UCSD-AML1 (cell line): ENCODE measurements at regions not wholly inside any gene's neighbourhood (a gene's known extent, or its start where the extent isn't known, plus 50 kb on each side); places are given as distances from the start of the nearest gene placed in this dataset.

Experiments used
- DNase-seq: peaks from one replicate; lab custom pipeline; 2025; ENCODE audit not compliant: unreplicated experiment; lab: John Stamatoyannopoulos, UW

GRCh38 chr5:33343676-33344327 lies 97.0 kb upstream of the TARS1 start:
- DNase-seq: no peak

- DNase-seq: no peak
These were observed 94.2 kb upstream of the TARS1 start for GRCh38 chr5:33346534-33346933.

- no peak for DNase-seq
These were observed 79.0 kb upstream of the TARS1 start for GRCh38 chr5:33361781-33362180.

- DNase-seq: peak; percentile 13
These were observed 77.8 kb upstream of the TARS1 start for GRCh38 chr5:33362915-33363314.

- no peak for DNase-seq
These were observed 77.2 kb upstream of the TARS1 start for GRCh38 chr5:33363537-33363936.

GRCh38 chr5:33364406-33364805 lies 76.4 kb upstream of the TARS1 start:
- DNase-seq: peak; percentile 12

- no peak for DNase-seq
These were observed 73.3 kb upstream of the TARS1 start for GRCh38 chr5:33367416-33367815.

- no peak for DNase-seq
These were observed 71.0 kb upstream of the TARS1 start for GRCh38 chr5:33369485-33370465.

DNA sequence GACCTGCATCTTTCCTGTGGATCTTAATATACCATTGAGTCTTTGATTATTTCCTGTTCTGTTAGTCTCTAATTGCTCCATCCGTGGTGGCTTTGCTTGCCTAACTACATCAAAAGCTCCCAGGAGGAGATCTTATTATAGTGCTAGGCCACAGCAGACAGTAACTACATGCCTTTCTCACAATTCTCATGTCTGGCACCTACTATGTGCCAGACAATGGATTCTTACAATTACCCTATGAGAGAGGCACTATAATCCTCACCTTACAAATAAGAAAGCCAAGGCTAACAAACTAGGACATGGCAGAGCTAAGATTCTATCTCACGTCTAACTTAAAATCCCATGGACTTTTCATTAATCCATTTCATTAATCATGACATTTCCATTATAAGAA lies 70.3 kb upstream of the TARS1 start:
- no peak for DNase-seq

DNA sequence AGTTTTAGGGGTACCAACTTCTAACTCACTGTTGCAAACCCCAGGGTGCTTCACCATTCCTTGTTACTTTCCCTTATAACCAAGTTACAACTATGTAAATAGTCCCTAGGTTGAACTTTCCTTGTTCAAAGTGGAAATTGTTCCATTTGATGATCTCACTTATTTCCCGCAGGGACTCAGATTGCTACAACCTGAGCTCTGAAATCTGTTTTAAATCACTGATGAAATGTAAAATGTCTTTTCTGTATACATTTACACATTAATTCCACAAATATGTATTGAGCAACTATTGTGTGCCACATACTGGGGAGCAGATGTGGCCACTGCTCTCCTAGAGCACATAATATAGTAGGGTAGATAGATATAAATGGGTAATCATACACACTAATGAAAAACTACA lies 69.1 kb upstream of the TARS1 start:
- DNase-seq: no peak

DNA sequence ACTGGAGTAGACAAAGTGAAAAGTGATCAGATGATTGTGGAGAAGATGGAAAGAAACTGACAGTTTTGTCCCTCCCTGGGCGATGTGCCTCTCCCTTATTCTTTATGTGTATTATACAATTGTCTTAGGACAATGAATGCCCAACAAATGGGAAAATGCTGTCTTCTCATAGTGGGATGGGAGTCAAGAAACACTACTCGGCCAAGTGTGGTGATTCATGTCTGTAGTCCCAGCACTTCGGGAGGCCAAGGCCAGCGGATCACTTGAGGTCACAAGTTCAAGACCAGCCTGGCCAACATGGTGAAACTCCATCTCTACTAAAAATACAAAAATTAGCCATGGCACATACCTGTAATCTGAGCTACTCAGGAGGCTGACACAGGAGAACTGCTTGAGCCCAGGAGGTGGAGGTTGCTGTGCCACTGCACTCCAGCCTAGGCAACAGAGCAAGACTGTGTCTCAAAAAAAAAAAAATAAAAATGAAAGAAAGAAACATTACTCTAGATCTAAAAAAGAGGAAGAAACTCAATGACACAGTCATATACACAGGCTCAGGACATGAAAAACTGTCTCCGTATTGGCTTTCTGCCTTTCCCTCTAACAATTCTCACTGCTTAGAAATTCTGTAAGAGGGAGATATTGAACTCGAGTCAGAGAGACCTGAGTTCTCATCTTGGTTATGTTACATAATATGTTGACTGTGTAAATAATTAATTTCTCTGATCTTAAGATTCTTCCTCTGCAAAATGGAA lies 67.9 kb upstream of the TARS1 start:
- no peak for DNase-seq

DNA sequence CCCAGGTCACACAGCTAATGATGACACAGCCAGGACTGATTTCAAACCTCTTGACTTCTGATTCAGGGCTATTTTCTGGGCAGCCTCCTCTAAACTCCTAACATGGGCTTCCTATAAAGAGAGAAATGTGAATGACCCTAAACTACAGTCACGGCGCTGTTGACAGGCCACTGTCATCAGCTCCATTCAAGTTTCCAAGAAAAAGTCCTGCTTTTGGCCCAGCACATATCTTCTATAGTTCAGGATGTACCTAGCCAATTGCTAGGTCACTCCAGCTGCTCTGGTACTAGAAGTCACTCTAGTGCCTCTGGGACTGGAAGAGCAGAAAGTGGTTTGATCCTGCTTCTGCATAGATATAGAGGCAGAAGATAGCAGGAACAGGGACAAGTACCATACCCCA lies 64.9 kb upstream of the TARS1 start:
- DNase-seq: no peak

DNA sequence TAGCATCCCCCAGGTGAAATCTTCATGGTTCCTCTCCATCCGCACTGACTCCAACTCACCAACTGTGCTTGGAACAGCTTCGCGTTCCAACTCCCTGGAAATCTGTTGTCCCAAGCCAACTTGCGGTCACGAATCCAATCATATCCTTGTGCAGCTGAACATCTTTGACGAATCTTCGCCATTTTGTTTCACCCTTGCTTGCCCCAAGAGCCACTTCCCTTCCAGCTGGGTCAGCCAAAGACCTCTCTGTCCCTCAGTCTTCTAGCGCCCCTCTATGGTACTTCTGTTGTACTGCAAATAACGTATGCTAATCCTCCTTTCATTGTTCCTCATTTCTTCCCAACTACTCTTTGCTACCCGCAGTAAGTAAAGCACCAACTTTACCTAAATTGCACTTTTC lies 61.0 kb upstream of the TARS1 start:
- peak; percentile 31 for DNase-seq

- no peak for DNase-seq
These were observed 59.5 kb upstream of the TARS1 start for GRCh38 chr5:33381243-33381642.
